Testis (tissue), 2 donors: ENCODE measurements at regions not wholly inside any gene's neighbourhood (a gene's known extent, or its start where the extent isn't known, plus 50 kb on each side); places are given as distances from the start of the nearest gene placed in this dataset.

ENCODE experiments used
- DNase-seq: peaks from one replicate; pipeline ENCODE4 v3.0.0-alpha.2; 2019
- H3K27ac ChIP-seq, 2 donors: fragments of 200-600 bp; sonication (generic); one replicate each; pipeline ENCODE4 v1.5.1; 2019
- H3K27me3 ChIP-seq: fragments of 200-600 bp; sonication (generic); one replicate; pipeline ENCODE4 v1.5.1; 2019
- H3K36me3 ChIP-seq: fragments of 200-600 bp; sonication (generic); one replicate; pipeline ENCODE4 v1.5.1; 2017; ENCODE audit warnings: low read depth; ENCODE audit errors: missing control alignments
- H3K4me1 ChIP-seq: fragments of 200-600 bp; sonication (generic); one replicate; pipeline ENCODE4 v1.5.1; 2019
- H3K4me3 ChIP-seq, 2 donors: fragments of 200-600 bp; sonication (generic); one replicate each; pipeline ENCODE4 v1.5.1; 2017 to 2019
- H3K9me3 ChIP-seq: fragments of 200-600 bp; sonication (generic); one replicate; pipeline ENCODE4 v1.5.1; 2017
- POLR2A ChIP-seq: fragments of 450-650 bp; IDR thresholded peaks from one replicate; pipeline ENCODE4 v1.6.1; 2017; ENCODE audit warnings: antibody characterized with exemption, mild to moderate bottlenecking, moderate library complexity
- WGBS, 2 donors: methylation state at CpG; one replicate each; pipeline ENCODE4 v1.1.5; 2018; 5-methylcytosine and 5-hydroxymethylcytosine counted together
- intact Hi-C: fragments of 100-400 bp; cut with DNase I; formaldehyde crosslinking; loops from one replicate; pipeline ENCODE4 v1.15.1; 2023; ENCODE audit warnings: low total_unique reads
- TF ChIP-seq, protein P1 (sequence below), 3 experiments: fragments of 450-650 bp in 2 of 3; fragments of 200-600 bp in 1 of 3; sonication (generic) in 1 of 3; IDR thresholded peaks; one replicate each; pipeline ENCODE4 v1.5.1; 2016 to 2019; ENCODE audit warnings: antibody characterized with exemption in 3 of 3, mild to moderate bottlenecking in 2 of 3, moderate library complexity in 1 of 3

DNA sequence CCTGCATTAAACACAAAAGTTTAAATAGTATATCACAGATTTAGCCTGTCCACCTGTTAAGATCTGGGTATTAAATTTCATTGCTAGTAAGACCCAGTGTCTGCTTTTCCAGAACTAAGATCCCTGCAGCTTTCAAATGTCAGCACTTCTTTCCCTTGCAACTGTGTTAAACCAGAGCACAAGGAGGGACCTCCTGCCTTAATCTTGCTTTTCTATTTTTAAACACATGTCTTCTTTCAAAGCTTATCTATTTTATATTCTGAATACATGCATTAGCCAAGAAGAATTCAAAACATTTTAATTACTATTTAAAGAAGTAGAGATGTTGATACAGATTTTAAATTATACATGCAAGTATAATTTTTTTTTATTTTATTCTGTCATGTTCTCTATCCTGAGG lies 315.1 kb downstream of the ARPP21 start:
- Histone ChIP-seq H3K36me3 (no peaks in the 10 kb centered on the region), H3K4me3 (no peak overlapping the region), H3K4me1 (no peaks in the 10 kb centered on the region), H3K9me3 (no peaks in the 10 kb centered on the region), H3K27me3 (no peaks in the 10 kb centered on the region), H3K27ac (no peak overlapping the region)
- DNase-seq, result no peak
- intact Hi-C loops, result no loop called here
- TF ChIP-seq POLR2A, result no peak
- TF ChIP-seq, protein P1, sequence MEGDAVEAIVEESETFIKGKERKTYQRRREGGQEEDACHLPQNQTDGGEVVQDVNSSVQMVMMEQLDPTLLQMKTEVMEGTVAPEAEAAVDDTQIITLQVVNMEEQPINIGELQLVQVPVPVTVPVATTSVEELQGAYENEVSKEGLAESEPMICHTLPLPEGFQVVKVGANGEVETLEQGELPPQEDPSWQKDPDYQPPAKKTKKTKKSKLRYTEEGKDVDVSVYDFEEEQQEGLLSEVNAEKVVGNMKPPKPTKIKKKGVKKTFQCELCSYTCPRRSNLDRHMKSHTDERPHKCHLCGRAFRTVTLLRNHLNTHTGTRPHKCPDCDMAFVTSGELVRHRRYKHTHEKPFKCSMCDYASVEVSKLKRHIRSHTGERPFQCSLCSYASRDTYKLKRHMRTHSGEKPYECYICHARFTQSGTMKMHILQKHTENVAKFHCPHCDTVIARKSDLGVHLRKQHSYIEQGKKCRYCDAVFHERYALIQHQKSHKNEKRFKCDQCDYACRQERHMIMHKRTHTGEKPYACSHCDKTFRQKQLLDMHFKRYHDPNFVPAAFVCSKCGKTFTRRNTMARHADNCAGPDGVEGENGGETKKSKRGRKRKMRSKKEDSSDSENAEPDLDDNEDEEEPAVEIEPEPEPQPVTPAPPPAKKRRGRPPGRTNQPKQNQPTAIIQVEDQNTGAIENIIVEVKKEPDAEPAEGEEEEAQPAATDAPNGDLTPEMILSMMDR (IDR thresholded peaks at IDR 0.05), result no peak

DNA sequence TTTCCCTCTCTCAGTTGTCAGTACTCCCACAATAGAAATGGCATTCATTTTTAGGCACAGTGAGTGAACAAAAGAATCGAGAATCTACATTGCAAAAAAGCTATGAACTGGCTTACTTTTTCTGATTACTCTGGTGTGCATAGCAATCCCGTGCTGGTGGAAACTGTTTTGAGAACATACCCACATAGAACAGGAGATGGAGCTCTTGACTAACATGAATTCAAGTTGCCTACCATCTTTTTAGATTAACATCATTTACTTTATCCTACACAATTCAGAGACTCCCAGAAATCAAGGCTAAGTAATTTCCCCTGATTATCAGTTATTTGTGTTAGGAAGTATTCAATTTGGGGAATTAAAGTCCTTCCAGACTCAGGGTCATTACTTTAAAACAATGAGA lies 326.6 kb downstream of the ARPP21 start:
- Histone ChIP-seq H3K27me3 (no peaks in the 10 kb centered on the region), H3K9me3 (no peaks in the 10 kb centered on the region), H3K4me3 (no peak overlapping the region), H3K36me3 (no peaks in the 10 kb centered on the region), H3K4me1 (no peaks in the 10 kb centered on the region), H3K27ac (no peak overlapping the region)
- WGBS, 2 donors, result 22 to 30% methylated on average over 2 of the region's 2 CpGs
- TF ChIP-seq, protein P1 (IDR thresholded peaks at IDR 0.05), result peak in 2 of 3 experiments; percentile 26 to 43
- no peak for TF ChIP-seq POLR2A
- intact Hi-C loops, result no loop called here
- no peak for DNase-seq

DNA sequence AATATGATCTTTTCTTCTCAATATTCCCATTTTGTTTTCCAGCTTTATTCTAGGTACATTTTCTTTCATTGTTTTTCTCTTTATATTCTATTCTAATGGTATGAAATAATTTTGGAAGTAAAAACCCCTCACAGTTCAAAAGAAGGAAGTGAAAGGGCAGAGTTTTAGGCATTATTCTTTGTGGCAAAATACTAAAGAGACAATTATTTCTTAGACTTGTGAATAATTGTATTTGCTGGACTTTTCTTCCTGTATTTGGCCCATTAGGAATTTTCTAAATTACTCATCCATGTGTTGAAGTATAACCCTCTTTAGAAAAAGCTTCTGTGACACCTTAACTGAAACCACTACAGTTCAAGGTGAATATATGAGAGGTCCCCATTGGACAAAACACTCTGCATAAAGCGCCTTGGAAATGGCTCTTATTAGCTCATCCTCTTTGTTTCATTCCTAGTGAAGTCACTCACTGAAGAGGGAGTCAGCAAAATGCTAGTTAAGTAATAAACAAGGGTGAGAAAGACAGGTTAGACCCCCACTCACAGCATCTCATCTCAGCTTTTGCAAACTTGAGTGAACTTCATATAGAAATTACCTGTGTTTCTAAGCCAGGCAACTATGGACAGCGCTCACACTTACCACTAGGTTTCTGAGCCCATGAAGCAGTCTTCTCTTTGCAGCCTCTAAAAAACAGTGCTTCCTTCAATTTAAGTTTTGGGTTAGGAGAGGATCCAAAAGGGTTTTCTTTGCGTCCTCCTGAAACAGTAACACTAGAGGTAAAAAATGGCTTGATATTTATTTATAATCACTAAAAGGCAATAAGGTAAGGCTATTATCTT lies 327.5 kb downstream of the ARPP21 start:
- TF ChIP-seq, protein P1 (IDR thresholded peaks at IDR 0.05), result no peak
- no peak for TF ChIP-seq POLR2A
- H3K27ac ChIP-seq, result no peak overlapping the region
- no peaks in the 10 kb centered on the region for H3K27me3 ChIP-seq
- no peaks in the 10 kb centered on the region for H3K36me3 ChIP-seq
- intact Hi-C loops, result no loop called here
- no peaks in the 10 kb centered on the region for H3K4me1 ChIP-seq
- no peaks in the 10 kb centered on the region for H3K9me3 ChIP-seq
- H3K4me3 ChIP-seq, result no peak overlapping the region
- no peak for DNase-seq
- WGBS, 2 donors, result 93 to 95% methylated on average over 3 of the region's 3 CpGs

DNA sequence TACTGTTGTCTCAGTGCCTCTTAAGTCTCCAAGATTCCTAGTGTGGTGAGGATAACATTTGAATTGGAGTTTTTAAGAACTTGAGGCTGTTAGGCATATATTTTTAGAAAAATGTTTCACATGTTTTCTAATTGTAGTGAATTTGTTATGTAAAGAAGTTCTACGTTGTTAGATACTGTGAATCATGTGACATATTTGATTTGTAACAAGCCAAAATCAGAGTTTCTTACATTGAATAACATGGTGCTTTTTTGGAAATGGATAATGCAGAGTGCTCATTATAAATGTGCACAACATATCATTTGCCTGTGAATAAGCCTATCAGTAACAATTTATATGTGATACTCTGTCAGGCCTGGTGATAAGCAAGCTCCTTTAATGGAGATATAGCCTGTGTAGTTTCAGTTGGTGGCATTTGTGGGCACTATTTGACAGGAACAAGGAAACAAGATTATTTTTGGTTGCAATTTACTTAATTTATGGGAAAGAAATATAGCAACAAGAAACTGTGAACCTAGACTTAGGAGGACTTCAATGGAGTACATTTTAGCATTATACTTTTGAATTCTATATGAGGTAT lies 328.8 kb downstream of the ARPP21 start:
- 41 to 44% methylated on average over 1 of the region's 1 CpG for WGBS, 2 donors
- Histone ChIP-seq H3K27ac (no peak overlapping the region), H3K9me3 (no peaks in the 10 kb centered on the region), H3K27me3 (no peaks in the 10 kb centered on the region), H3K4me3 (no peak overlapping the region), H3K4me1 (no peaks in the 10 kb centered on the region), H3K36me3 (no peaks in the 10 kb centered on the region)
- intact Hi-C loops, result no loop called here
- TF ChIP-seq, protein P1 (IDR thresholded peaks at IDR 0.05), result no peak
- TF ChIP-seq POLR2A, result no peak
- DNase-seq, result no peak
